Brain microvascular endothelial cell (primary cell): ENCODE measurements at regions not wholly inside any gene's neighbourhood (a gene's known extent, or its start where the extent isn't known, plus 50 kb on each side); places are given as distances from the start of the nearest gene placed in this dataset.

Source experiments
- DNase-seq: peaks from one replicate; pipeline ENCODE4 v3.0.0-alpha.2; 2020
- H3K27ac ChIP-seq: fragments of 250-450 bp; sonication (Bioruptor Pico); 2 replicates; pipeline ENCODE4 v1.5.1; 2020; ENCODE audit warnings: mild to moderate bottlenecking, moderate library complexity
- H3K27me3 ChIP-seq: fragments of 250-450 bp; sonication (Bioruptor Pico); replicated peaks from 2 replicates; pipeline ENCODE4 v1.5.1; 2020; ENCODE audit warnings: mild to moderate bottlenecking
- H3K36me3 ChIP-seq: fragments of 250-450 bp; sonication (Bioruptor Pico); replicated peaks from 2 replicates; pipeline ENCODE4 v1.5.1; 2020; ENCODE audit warnings: mild to moderate bottlenecking
- H3K4me3 ChIP-seq: 2 replicates; pipeline ENCODE4 v1.5.1; 2011; ENCODE audit warnings: low read depth, mild to moderate bottlenecking, control low read depth, low read length, moderate library complexity
- CTCF ChIP-seq: IDR thresholded peaks from 2 replicates; pipeline ENCODE4 v1.5.1; 2011; ENCODE audit warnings: low read depth, mild to moderate bottlenecking, moderate library complexity, low read length, control low read depth, inconsistent platforms; ENCODE audit errors: missing control alignments
- in situ Hi-C: cut with HindIII; loops from 2 replicates; pipeline ENCODE4 v1.10.0; 2017; ENCODE audit warnings: low sequenced_read_pairs, low pct_ligation_motif_present

- Histone ChIP-seq H3K27ac (no peak overlapping the region), H3K4me3 (no peak overlapping the region), H3K36me3 (no peaks in the 10 kb centered on the region), H3K27me3 (no peaks in the 10 kb centered on the region)
- no peak for TF ChIP-seq CTCF
- no peak for DNase-seq
- in situ Hi-C loops: no loop called here
Measured at GRCh38 chr22:49068861-49069500, 758.7 kb downstream of the BRD1 start.

GRCh38 chr22:49067504-49067903 is 760.2 kb downstream of the BRD1 start:
- no peaks in the 10 kb centered on the region for H3K27me3 ChIP-seq
- in situ Hi-C loops: no loop called here
- no peak for TF ChIP-seq CTCF

GRCh38 chr22:49066619-49067018 is 761.1 kb downstream of the BRD1 start:
- in situ Hi-C loops: no loop called here
- TF ChIP-seq CTCF: no peak
- no peak for DNase-seq

More at GRCh38 chr22:49067504-49067903, 760.2 kb downstream of the BRD1 start:
- DNase-seq: no peak
- no peaks in the 10 kb centered on the region for H3K36me3 ChIP-seq
- H3K4me3 ChIP-seq: no peak overlapping the region
- H3K27ac ChIP-seq: no peak overlapping the region

GRCh38 chr22:49064836-49065235 is 762.8 kb downstream of the BRD1 start:
- in situ Hi-C loops: no loop called here
- no peak for TF ChIP-seq CTCF
- H3K27me3 ChIP-seq: no peaks in the 10 kb centered on the region

More at GRCh38 chr22:49066619-49067018, 761.1 kb downstream of the BRD1 start:
- Histone ChIP-seq H3K36me3 (no peaks in the 10 kb centered on the region), H3K27ac (no peak overlapping the region), H3K27me3 (no peaks in the 10 kb centered on the region), H3K4me3 (no peak overlapping the region)

GRCh38 chr22:49063545-49063890 is 764.2 kb downstream of the BRD1 start:
- Histone ChIP-seq H3K4me3 (no peak overlapping the region), H3K36me3 (no peaks in the 10 kb centered on the region), H3K27ac (no peak overlapping the region), H3K27me3 (no peaks in the 10 kb centered on the region)
- no peak for DNase-seq
- in situ Hi-C loops: no loop called here
- no peak for TF ChIP-seq CTCF

More at GRCh38 chr22:49064836-49065235, 762.8 kb downstream of the BRD1 start:
- no peak overlapping the region for H3K27ac ChIP-seq
- H3K4me3 ChIP-seq: no peak overlapping the region
- no peaks in the 10 kb centered on the region for H3K36me3 ChIP-seq
- DNase-seq: no peak
